GM23248 (cell line): ENCODE measurements at regions not wholly inside any gene's neighbourhood (a gene's known extent, or its start where the extent isn't known, plus 50 kb on each side); places are given as distances from the start of the nearest gene placed in this dataset.

ENCODE experiments used
- EZH2 ChIP-seq: fragments of 200-600 bp; sonication (generic); IDR thresholded peaks from 2 replicates; pipeline ENCODE4 v1.6.1; 2018; ENCODE audit warnings: antibody characterized with exemption, mild to moderate bottlenecking; ENCODE audit not compliant: insufficient read depth, poor library complexity, severe bottlenecking
- EZH2phosphoT487 ChIP-seq: fragments of 200-600 bp; sonication (generic); IDR thresholded peaks from 2 replicates; pipeline ENCODE4 v1.6.1; 2018; ENCODE audit warnings: antibody characterized with exemption, moderate library complexity, mild to moderate bottlenecking, low read depth; ENCODE audit not compliant: insufficient read depth

GRCh38 chr2:145749556-145749955 lies 1229.6 kb upstream of the ZEB2 start:
- TF ChIP-seq EZH2, result no peak
- TF ChIP-seq EZH2phosphoT487, result no peak
